Upper lobe of left lung (tissue), 4 donors: ENCODE measurements at regions not wholly inside any gene's neighbourhood (a gene's known extent, or its start where the extent isn't known, plus 50 kb on each side); places are given as distances from the start of the nearest gene placed in this dataset.

Experiments used
- POLR2A ChIP-seq, 4 donors: fragments of 450-650 bp; IDR thresholded peaks; one replicate each; pipeline ENCODE4 v1.5.1; 2016 to 2017; ENCODE audit warnings: antibody characterized with exemption in 4 of 4, mild to moderate bottlenecking in 2 of 4
- POLR2AphosphoS5 ChIP-seq, 2 donors: sonication (generic); formaldehyde crosslinking; IDR thresholded peaks; one replicate each; pipeline ENCODE4 v1.5.1; 2017; ENCODE audit warnings: antibody characterized with exemption in 2 of 2

GRCh38 chr6:71229477-71229876 is 59.1 kb upstream of the OGFRL1 start:
- no peak for TF ChIP-seq POLR2A (IDR thresholded peaks at IDR 0.05)
- no peak for TF ChIP-seq POLR2AphosphoS5 (IDR thresholded peaks at IDR 0.05)
